ENCODE measurements at regions not wholly inside any gene's neighbourhood (a gene's known extent, or its start where the extent isn't known, plus 50 kb on each side); places are given as distances from the start of the nearest gene placed in this dataset.

DNA sequence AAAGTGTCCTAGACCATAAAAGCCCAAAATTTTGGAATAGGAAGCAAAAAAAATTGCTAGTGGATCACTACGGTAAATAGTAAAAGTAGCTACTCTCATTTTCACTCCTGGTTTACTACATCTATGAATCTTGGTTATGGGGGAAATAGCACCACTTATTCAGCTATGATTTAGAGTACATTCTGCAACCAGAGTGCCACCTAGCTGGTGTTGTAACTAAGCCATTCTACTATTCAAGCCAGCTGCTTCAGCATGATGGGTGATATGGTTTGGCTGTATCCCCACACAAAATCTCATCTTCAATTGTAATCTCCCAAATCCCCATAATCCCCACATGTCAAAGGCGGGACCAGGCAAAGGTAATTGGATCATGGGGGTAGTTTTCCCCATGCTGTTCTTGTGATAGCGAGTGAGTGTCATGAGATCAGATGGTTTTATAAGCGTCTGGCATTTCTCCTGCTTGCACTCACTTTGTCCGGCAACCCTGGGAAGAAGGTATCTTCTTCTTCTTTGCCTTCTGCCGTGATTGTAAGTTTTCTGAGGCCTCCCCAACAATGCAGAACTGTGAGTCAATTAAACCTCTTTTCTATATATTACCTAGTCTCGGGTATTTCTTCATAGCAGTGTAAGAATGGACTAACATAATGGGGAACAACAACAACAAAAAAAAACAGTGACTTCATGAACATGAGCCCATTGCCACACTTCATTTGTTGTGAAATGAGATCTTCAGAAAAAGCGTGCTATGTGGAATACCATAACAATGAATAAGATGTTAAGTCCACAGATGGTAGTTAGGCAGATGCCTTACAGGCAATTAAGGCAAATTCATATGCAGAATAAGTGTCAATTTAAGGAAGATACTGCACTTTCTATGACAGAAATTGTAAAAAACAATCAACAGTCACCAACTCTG, 280.1 kb downstream of the PABPC4L start:
- H3K4me3 ChIP-seq (ENCODE audit: low read length): no peak overlapping the region
- no peak for DNase-seq (ENCODE audit: low read depth, low spot score)

DNA sequence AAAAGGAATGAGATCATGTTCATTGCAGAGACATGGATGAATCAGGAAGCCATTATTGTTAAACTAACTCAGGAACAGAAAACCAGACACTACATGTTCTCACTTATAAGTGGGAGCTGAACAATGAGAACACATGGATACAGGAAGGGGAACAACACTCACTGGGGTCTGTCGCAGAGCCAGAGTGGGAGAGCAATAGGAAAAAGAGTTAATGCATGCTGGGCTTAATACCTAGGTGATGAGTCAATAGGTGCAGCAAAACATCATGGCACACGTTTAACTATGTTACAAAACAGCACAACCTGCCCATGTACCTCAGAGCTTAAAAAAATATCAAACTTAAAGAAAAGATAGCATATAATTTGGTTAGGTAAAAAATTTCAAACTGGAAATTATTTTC, 281.4 kb downstream of the PABPC4L start:
- H3K4me3 ChIP-seq (ENCODE audit: low read length): no peak overlapping the region
- DNase-seq (ENCODE audit: low read depth, low spot score): no peak

DNA sequence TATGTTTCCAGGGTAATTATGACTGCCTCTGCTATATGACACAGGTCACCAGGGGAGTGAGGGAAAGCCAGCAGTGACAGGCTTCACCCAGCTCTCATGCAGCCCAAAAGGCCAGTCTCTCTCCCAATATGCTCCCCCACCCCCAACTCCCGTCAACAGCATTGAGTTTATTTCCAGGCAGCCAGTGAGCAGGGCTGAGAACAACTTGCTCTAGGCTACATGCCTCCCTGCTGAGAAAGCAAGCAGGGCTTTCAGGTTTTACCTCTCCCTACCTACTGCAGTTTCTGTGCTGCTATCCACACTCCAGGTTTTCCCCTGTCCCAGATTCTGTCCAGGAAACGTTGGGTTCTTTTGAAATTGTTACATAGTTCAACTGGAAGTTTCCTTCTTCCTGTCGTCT, 291.4 kb downstream of the PABPC4L start:
- H3K4me3 ChIP-seq (ENCODE audit: low read length): no peak overlapping the region
- no peak for DNase-seq (ENCODE audit: low read depth, low spot score)

DNA sequence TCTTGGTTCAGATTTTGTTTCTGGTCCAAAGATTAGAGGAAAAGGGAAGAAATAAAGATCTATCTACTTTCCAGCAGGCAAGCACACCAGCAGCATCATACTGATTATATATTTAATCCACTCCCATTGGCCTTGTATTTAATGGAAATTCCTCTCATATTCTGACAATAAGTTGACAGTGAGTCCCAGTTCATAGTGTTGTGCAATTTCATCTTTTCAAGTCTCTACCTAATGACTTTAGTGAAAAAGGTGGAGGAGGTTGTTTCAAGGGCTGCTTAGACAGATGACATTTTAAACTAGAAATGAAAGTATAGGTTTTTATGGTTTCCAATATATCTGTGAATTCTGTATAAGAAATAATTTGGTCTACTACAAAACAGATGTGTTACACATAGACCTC, 298.6 kb downstream of the PABPC4L start:
- H3K4me3 ChIP-seq (ENCODE audit: low read length): no peak overlapping the region
- DNase-seq (ENCODE audit: low read depth, low spot score): no peak

DNA sequence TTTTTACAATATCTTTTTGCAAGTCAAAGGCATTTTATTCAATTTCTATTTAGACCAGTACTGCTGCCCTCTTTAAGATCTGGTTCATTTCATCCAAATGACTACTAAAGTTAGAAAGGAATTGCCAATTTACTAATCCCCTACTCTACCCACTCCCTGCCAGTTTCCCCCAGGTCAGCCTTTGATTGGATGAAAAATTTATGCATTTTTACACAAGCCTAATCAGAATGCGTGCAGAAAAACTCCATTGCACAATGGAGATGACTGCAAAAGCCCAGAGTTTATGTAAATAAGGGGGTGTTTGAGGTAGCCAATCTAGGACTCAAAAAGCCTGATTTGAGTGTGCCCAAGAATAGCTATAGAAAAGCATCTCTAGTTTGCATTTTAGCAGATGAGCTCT, 310.6 kb downstream of the PABPC4L start:
- no peak overlapping the region for H3K4me3 ChIP-seq (ENCODE audit: low read length)
- DNase-seq (ENCODE audit: low read depth, low spot score): no peak

DNA sequence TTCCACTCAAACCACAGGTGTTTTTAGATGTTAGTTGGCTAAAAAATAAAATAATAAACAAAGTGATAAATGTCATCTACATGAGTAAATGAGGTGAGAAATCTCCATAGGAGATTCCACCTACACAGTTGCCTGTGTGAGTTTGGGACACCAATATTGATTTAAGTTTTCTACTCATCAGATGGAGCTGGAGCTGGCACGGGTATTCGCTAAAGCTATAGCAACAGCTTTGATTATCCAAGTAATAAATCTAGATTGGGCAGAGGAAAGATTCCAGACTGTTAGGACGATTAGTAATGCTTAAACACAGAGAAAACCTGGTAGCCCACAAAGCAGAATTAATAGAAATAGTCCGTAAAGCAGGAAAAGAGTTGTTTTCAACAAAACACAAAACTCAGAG, 313.9 kb downstream of the PABPC4L start:
- no peak overlapping the region for H3K4me3 ChIP-seq (ENCODE audit: low read length)
- no peak for DNase-seq (ENCODE audit: low read depth, low spot score)

DNA sequence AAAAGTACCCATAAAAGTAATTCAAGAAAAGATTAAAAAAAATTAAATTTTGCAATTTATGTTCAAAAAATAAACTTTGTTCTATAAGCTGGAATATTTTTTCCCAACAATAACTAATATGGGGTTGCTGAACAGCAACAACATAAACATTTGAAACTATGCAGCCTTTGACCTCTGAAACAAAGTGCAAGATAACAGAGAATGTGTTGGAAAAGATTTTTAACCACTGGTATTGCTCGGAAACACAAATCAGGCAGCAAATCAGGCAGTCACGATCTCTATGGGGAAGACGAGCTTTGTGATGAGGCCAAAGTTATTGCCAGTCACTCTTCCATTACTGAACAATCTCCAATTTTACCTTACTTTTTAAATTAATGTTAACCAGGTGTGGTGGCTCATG, 332.1 kb downstream of the PABPC4L start:
- H3K4me3 ChIP-seq (ENCODE audit: low read length): no peak overlapping the region
- no peak for DNase-seq (ENCODE audit: low read depth, low spot score)

DNA sequence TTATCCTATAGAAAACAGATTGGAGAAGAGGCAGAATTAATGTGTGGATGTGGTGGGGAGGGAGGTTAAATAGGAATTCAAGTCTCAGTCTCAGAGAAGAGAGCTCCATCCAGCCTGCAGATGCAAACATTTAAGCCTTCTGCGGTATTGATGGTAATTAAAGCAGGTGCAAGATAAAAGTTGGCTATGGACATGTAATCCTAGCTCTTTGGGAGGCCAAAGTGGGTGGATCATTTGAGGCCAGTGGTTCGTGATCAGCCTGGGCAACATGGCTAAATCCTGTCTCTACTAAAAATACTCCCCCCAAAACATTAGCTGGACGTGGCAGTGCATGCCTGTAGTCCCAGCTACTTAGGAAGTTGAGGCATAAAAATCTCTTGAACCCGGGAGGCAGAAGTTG, 332.7 kb downstream of the PABPC4L start:
- DNase-seq (ENCODE audit: low read depth, low spot score): no peak
- no peak overlapping the region for H3K4me3 ChIP-seq (ENCODE audit: low read length)

DNA sequence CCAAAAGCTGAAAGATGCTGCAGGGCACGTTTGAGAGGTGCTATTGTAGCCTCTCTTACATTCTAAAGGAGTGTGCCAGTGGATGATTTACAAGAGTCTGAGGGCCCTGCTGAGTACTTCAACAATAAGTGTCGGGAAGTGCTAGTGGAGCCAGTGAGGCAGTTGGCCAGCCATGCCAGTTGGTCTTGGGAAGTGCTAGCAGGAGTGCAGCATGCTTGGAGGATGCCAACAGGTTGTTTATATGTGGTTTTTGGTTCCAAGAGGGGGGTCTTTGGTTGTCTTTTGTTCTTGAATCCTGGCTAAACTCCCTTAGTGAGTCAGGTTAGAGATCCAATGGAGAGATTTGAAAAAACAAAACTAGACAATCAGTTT, 335.3 kb downstream of the PABPC4L start:
- no peak overlapping the region for H3K4me3 ChIP-seq (ENCODE audit: low read length)
- DNase-seq (ENCODE audit: low read depth, low spot score): no peak

DNA sequence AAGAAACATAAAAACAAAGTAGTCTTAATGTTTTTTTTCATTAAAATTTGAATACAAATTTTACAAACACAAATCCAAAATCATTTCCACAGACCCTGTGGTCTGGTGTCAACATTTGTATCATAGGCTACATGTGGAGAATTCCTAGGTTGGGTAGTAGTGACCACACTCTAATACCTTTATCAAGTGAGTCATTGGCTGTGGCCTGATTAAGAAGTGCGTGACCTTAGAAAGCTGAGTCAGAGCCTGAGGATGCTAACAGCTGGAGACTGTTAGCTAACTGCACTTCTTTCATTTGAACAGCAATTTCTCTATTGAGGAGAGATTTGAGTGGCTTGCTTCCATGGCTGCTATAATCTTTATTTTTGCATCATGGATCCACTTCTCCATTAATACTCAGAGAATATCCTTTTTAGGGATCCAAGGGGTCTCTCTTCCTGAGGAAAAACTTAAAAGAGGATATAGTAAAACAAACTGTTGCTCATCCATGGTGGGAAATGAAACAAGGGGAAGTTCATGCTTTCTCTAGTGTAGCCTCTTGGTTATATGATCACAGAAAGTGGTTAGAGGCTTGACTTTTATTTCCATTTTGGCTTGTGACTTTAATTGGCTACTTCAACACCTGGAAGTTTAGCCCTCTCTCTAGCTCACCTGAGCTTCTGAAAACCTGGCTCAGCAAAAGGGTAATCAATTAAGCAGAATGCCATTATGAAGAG, 335.8 kb downstream of the PABPC4L start:
- no peak for DNase-seq (ENCODE audit: low read depth, low spot score)
- H3K4me3 ChIP-seq (ENCODE audit: low read length): no peak overlapping the region

DNA sequence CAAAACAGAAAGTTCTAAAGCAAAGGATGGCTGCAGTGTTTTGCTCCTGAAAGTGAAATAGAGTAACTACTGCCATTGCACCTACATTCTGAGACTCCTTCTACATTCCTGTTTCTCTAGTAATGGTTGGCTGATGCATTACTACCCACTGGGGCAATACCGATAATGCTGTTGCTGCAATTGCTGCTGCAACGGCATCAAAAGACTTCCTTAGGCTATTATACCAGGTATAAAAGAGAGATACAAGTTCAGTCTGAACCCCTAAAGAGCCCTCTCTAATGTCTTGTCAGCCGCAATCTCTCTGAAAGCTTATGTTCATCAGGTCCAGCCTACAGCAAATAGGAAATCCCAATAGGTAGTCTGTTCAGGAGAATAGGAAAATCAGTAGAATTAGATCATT, 338.4 kb downstream of the PABPC4L start:
- DNase-seq (ENCODE audit: low read depth, low spot score): no peak
- no peak overlapping the region for H3K4me3 ChIP-seq (ENCODE audit: low read length)

DNA sequence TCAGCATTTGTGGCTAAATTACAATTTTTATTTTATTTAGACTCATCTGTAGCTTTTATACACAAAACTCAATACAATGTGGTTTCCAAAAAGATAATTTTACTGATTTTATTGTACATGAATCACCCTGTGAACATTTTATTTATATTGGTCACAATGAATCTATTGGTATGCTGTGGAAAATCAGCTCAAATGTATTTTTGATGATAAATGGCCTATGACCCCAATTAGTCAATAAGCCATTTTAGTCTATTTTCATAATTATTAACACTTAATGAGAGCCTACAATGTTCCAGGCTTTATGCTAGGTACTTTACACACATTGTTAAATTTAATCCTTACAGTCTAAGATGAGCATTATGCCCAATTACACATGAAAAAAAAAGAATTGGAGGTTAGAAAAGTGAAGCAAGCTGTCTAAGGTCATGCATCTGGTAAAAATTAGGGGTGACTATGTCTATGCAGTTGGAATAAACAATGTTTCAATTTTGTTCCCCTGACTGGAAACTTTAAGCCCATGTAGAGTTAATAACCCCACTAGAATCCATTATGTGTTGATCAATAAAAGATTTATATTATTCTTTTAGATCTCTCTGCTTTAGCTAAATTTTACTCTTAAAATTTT, 344.7 kb downstream of the PABPC4L start:
- DNase-seq (ENCODE audit: low read depth, low spot score): no peak
- no peak overlapping the region for H3K4me3 ChIP-seq (ENCODE audit: low read length)

DNA sequence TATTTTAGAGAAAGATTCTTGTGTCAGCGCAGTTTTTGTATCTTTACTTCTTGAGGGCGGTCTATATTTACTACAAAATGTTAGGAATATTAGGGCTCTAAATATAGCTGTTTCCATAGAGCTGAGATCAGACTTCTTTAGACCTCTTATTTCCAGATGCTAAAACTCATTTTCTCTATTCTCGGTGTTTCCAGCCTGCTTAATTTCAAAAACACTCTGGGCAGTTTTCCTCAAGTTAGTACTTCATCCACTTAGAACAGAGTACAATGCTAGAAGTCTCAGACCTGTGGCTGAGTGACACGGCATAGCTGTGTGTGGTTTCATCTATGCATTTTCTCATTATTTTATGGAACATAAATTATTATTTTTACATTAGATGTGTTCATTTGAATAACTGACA, 346.6 kb downstream of the PABPC4L start:
- DNase-seq (ENCODE audit: low read depth, low spot score): no peak
- H3K4me3 ChIP-seq (ENCODE audit: low read length): no peak overlapping the region

DNA sequence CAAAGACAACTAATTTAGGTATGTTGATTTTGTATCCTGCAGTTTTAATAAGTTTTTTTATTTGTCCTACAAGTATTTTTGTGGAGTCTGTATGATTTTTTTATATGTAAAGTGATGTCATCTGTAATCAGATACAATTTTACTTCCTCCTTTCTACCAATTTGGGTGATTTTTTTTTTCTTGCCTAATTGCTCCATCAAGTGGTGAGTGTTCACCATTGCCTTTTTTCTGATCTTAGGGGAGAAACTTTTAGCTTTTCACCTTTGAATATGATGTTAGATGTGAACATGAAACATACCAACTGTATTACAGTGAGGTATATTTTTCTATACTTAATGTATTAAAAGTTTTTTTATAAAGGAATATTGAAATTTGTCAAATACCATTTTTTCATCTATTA, 362.3 kb downstream of the PABPC4L start:
- DNase-seq (ENCODE audit: low read depth, low spot score): no peak

DNA sequence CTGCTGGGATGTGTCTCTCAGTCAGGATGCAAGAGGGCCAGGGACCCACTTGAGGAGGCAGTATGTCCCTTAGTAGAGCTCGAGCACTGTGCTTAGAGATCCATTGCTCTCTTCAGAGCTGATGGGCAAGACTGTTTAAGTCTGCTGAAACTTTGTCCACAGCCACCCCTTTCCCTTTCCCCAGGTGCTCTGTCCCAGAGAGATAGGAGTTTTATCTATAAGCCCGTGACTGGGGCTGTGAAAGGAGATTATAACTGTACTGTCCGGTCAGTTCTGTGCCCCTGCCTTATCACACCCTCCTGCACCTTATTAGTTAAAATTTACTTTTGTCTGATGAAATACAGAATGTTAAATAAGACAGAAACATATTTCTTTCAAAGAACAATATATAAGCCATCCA, 378.4 kb downstream of the PABPC4L start:
- no peak for DNase-seq (ENCODE audit: low read depth, low spot score)
- H3K4me3 ChIP-seq (ENCODE audit: low read length): no peak overlapping the region

More for the DNA sequence above, 362.3 kb downstream of the PABPC4L start:
- no peak overlapping the region for H3K4me3 ChIP-seq (ENCODE audit: low read length)

DNA sequence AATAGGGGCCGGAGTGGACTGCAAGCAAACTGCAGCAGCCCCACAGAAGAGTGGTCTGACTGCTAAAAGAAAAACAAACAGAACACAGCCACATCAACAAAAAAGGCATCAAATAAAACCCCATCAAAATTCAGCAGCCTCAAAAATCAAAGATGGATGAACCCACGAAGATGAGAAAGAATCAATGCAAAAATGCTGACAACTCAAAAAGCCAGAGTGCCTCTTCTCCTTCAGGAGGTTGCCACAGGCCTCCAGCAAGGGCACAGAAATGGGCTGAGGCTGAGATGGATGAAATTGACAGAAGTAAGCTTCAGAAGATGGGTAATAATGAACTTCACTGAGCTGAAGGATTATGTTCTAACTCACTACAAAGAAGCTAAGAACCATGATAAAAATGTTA, 388.6 kb downstream of the PABPC4L start:
- DNase-seq (ENCODE audit: low read depth, low spot score): no peak

DNA sequence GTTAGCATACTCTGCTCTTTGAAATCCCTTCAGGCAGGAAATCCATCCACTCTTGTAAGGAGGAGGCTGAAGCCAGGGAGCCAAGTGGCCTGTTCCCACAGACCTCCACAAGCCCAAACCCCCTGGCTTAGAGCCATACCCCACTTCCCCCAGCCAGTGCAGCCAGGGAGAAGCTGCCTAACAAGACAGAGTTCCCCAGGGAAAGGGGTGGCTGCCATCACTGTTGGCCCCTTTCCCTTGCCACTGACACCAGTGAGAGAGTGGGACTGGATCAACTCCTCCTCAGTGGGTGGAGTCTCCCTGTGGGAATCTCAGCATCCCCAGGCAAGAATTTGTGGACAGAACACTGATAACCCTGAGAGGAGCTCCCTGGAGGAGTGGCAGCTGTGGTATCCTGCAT, 389.4 kb downstream of the PABPC4L start:
- H3K4me3 ChIP-seq (ENCODE audit: low read length): no peak overlapping the region
- no peak for DNase-seq (ENCODE audit: low read depth, low spot score)

More for the DNA sequence above, 388.6 kb downstream of the PABPC4L start:
- H3K4me3 ChIP-seq (ENCODE audit: low read length): no peak overlapping the region

DNA sequence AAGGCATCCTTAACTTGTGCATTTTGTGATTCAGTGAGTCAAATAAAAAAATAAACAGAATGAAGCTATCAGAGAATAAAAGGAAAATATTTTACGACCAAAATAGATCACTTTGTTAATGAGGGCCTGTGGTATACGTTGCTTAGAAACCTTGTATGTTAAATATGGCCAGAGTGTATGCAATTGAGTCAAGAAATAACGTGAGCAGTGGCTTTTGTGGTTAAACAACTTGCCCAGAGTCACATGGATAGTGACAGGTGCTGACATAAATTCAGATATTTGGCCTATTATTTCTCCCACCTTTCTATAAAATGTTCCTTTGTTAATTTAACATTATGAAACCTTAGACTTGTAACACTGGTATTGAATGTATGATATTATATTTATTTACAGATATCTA, 393.4 kb downstream of the PABPC4L start:
- H3K4me3 ChIP-seq (ENCODE audit: low read length): no peak overlapping the region

DNA sequence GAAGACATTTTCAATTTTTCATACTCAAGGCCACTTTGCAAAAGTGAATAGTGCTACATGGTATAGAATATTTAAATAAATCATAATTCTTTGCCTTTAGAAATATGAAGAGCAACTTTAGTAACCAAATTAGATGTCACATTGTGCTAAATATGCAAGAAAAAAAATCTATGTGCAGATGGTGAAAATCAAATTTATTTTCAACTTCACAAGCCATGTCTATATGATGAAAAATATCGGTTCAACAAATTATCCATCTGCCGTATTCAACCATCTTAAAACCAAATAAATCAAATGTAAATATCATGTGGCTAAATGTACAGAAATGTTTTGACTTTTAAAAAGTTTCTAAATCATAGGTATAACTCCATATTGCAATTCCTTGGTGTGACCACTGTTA, 398.2 kb downstream of the PABPC4L start:
- DNase-seq (ENCODE audit: low read depth, low spot score): no peak
- H3K4me3 ChIP-seq (ENCODE audit: low read length): no peak overlapping the region

More for the DNA sequence above, 393.4 kb downstream of the PABPC4L start:
- DNase-seq (ENCODE audit: low read depth, low spot score): peak; percentile 23

Measured in Jurkat, Clone E6-1 (cell line).